Epithelial cell of proximal tubule (primary cell): ENCODE measurements at regions not wholly inside any gene's neighbourhood (a gene's known extent, or its start where the extent isn't known, plus 50 kb on each side); places are given as distances from the start of the nearest gene placed in this dataset.

Experiments used
- DNase-seq: peaks from one replicate; pipeline ENCODE4 v3.0.0-alpha.2; 2011; ENCODE audit warnings: low read depth
- H3K4me3 ChIP-seq: 2 replicates; pipeline ENCODE4 v1.5.1; 2011; ENCODE audit warnings: low read depth, mild to moderate bottlenecking, low read length
- CTCF ChIP-seq: conservative IDR thresholded peaks from 2 replicates; pipeline ENCODE4 v1.5.1; 2012; ENCODE audit warnings: low read depth, mild to moderate bottlenecking, low read length

GRCh38 chr10:74760086-74760979 lies 66.1 kb upstream of the KAT6B start:
- no peak for TF ChIP-seq CTCF
- no peak overlapping the region for H3K4me3 ChIP-seq
- no peak for DNase-seq

- no peak overlapping the region for H3K4me3 ChIP-seq
- no peak for DNase-seq
- TF ChIP-seq CTCF = no peak
Measured at GRCh38 chr10:74763934-74764591, 62.3 kb upstream of the KAT6B start.

- no peak overlapping the region for H3K4me3 ChIP-seq
- no peak for TF ChIP-seq CTCF
- no peak for DNase-seq
Measured at GRCh38 chr10:74765465-74765975, 60.9 kb upstream of the KAT6B start.

GRCh38 chr10:74766501-74766900 lies 59.9 kb upstream of the KAT6B start:
- no peak overlapping the region for H3K4me3 ChIP-seq
- TF ChIP-seq CTCF = no peak
- DNase-seq = no peak

GRCh38 chr10:74770400-74770799 lies 56.0 kb upstream of the KAT6B start:
- no peak for DNase-seq
- TF ChIP-seq CTCF = no peak
- no peak overlapping the region for H3K4me3 ChIP-seq

GRCh38 chr10:74771054-74771453 lies 55.3 kb upstream of the KAT6B start:
- peak; percentile 24 for TF ChIP-seq CTCF
- DNase-seq = no peak
- no peak overlapping the region for H3K4me3 ChIP-seq
